ENCODE measurements at regions not wholly inside any gene's neighbourhood (a gene's known extent, or its start where the extent isn't known, plus 50 kb on each side); places are given as distances from the start of the nearest gene placed in this dataset.

- DNase-seq: no peak
Measured at GRCh38 chr4:163582703-163583102, 88.2 kb downstream of the TMA16 start.

- DNase-seq: peak; percentile 95
Measured at GRCh38 chr4:163587867-163588266, 93.4 kb downstream of the TMA16 start.

GRCh38 chr4:163588532-163588931 lies 94.0 kb downstream of the TMA16 start:
- DNase-seq: no peak

- DNase-seq: no peak
Measured at GRCh38 chr4:163590103-163590502, 95.6 kb downstream of the TMA16 start.

GRCh38 chr4:163590619-163591264 lies 96.3 kb downstream of the TMA16 start:
- DNase-seq: no peak

- peak; percentile 88 for DNase-seq
Measured at GRCh38 chr4:163591614-163592020, 97.1 kb downstream of the TMA16 start.

- DNase-seq: no peak
Measured at GRCh38 chr4:163592212-163592611, 97.7 kb downstream of the TMA16 start.

GRCh38 chr4:163595580-163595979 lies 101.1 kb downstream of the TMA16 start:
- DNase-seq: peak; percentile 72

- no peak for DNase-seq
Measured at GRCh38 chr4:163598028-163598427, 103.5 kb downstream of the TMA16 start.

- no peak for DNase-seq
Measured at GRCh38 chr4:163598489-163598888, 104.0 kb downstream of the TMA16 start.

- peak; percentile 90 for DNase-seq
Measured at GRCh38 chr4:163600727-163601126, 106.2 kb downstream of the TMA16 start.

- DNase-seq: no peak
Measured at GRCh38 chr4:163603257-163603656, 108.8 kb downstream of the TMA16 start.

GRCh38 chr4:163606896-163607691 lies 112.6 kb downstream of the TMA16 start:
- DNase-seq: peak; percentile 90

GRCh38 chr4:163609019-163609418 lies 114.5 kb downstream of the TMA16 start:
- no peak for DNase-seq

GRCh38 chr4:163610648-163611047 lies 116.2 kb downstream of the TMA16 start:
- DNase-seq: peak; percentile 36

GRCh38 chr4:163611182-163611581 lies 116.7 kb downstream of the TMA16 start:
- DNase-seq: peak; percentile 70

GRCh38 chr4:163611784-163612445 lies 117.4 kb downstream of the TMA16 start:
- no peak for DNase-seq

GRCh38 chr4:163612762-163613161 lies 118.3 kb downstream of the TMA16 start:
- no peak for DNase-seq

- DNase-seq: peak; percentile 96
Measured at GRCh38 chr4:163613383-163613782, 118.9 kb downstream of the TMA16 start.

GRCh38 chr4:163614866-163615265 lies 120.4 kb downstream of the TMA16 start:
- no peak for DNase-seq

- no peak for DNase-seq
Measured at GRCh38 chr4:163618845-163619244, 124.4 kb downstream of the TMA16 start.

GRCh38 chr4:163620738-163621137 lies 126.2 kb downstream of the TMA16 start:
- DNase-seq: no peak

GRCh38 chr4:163621821-163622220 lies 127.3 kb downstream of the TMA16 start:
- DNase-seq: no peak
